HepG2 (cell line): ENCODE measurements at regions not wholly inside any gene's neighbourhood (a gene's known extent, or its start where the extent isn't known, plus 50 kb on each side); places are given as distances from the start of the nearest gene placed in this dataset.

Experiments
- ATAC-seq: fragments of 200-7000 bp; cut with Tn5 transposase; 3 replicates; pipeline ENCODE4 v1.9.1; 2020; ENCODE audit warnings: mild to moderate bottlenecking, moderate library complexity
- BruUV-seq: library from RNA; stranded (reverse); fragments of 400-500 nt; replicated peaks from 2 replicates; lab custom pipeline; 2021; lab: Mats Ljungman, UMichigan
- CTCF ChIA-PET: fragments of 300-600 bp; formaldehyde crosslinking; extraction: SDS; loops from one replicate; lab custom pipeline; 2021; ENCODE audit warnings: low total read pairs, inconsistent platforms, low intra/inter-chr PET ratio; lab: Yijun Ruan, JAX
- POLR2A ChIA-PET: fragments of 350-600 bp; sonication (Branson Sonifier 250); formaldehyde crosslinking; loops from one replicate; lab custom pipeline; 2020; ENCODE audit warnings: antibody characterized with exemption, inconsistent platforms; lab: Yijun Ruan, JAX
- DNase-seq: peaks from one replicate; pipeline ENCODE4 v3.0.0-alpha.2; 2015; ENCODE audit warnings: low spot score
- FAIRE-seq: peaks from 3 replicates; lab custom pipeline; 2011; peaks lifted over from hg19 to GRCh38; lab: Jason Lieb, UNC
- H2AFZ ChIP-seq: one replicate; pipeline ENCODE4 v1.6.1; 2011; ENCODE audit warnings: low read length, inconsistent platforms
- H3K27ac ChIP-seq: fragments of 300-600 bp; 3 replicates; pipeline ENCODE4 v1.8.0; 2011; ENCODE audit warnings: mixed run types, mild to moderate bottlenecking, mixed read lengths, low read length, inconsistent platforms; ENCODE audit not compliant: insufficient read depth; ENCODE audit errors: extremely low read length
- H3K27me3 ChIP-seq, 2 experiments: fragments of 200-600 bp in 1 of 2; 2 replicates in 1 of 2; 3 replicates in 1 of 2; pipeline versions ENCODE4 v1.6.0 to v1.8.0; 2011; ENCODE audit warnings: low read length in 2 of 2, mild to moderate bottlenecking in 2 of 2, moderate library complexity in 2 of 2, inconsistent platforms in 1 of 2; ENCODE audit not compliant: insufficient read depth in 2 of 2, control insufficient read depth in 1 of 2
- H3K36me3 ChIP-seq, 2 experiments: fragments of 200-600 bp in 1 of 2; replicated peaks in 1 of 2; 2 replicates in 1 of 2; 3 replicates in 1 of 2; pipeline versions ENCODE4 v1.5.1 to v1.8.0; 2011; ENCODE audit warnings: low read length in 2 of 2, inconsistent platforms in 1 of 2; ENCODE audit not compliant: insufficient read depth in 2 of 2, control insufficient read depth in 1 of 2
- H3K4me1 ChIP-seq: 2 replicates; pipeline ENCODE4 v1.5.1; 2012; ENCODE audit warnings: low read length, inconsistent platforms; ENCODE audit not compliant: insufficient read depth
- H3K4me2 ChIP-seq: 2 replicates; pipeline ENCODE4 v1.6.0; 2011; ENCODE audit warnings: low read depth, low read length, inconsistent platforms
- H3K4me3 ChIP-seq, 3 experiments: fragments of 200-600 bp in 1 of 3; sonication (generic), shearing (Covaris generic) in 1 of 3; replicated peaks in 1 of 3; 2 replicates each; pipeline ENCODE4 v1.5.1; 2011 to 2016; ENCODE audit warnings: low read length in 3 of 3, inconsistent platforms in 2 of 3, low read depth in 2 of 3, mild to moderate bottlenecking in 2 of 3, control low read depth in 1 of 3, mixed read lengths in 1 of 3; ENCODE audit not compliant: insufficient read depth in 1 of 3
- H3K79me2 ChIP-seq: one replicate; pipeline ENCODE4 v1.6.1; 2011; ENCODE audit warnings: low read length, inconsistent platforms; ENCODE audit not compliant: insufficient read depth
- H3K9ac ChIP-seq: 2 replicates; pipeline ENCODE4 v1.6.0; 2011; ENCODE audit warnings: mild to moderate bottlenecking, low read depth, low read length, inconsistent platforms; ENCODE audit not compliant: insufficient read depth
- H3K9me3 ChIP-seq: 2 replicates; pipeline ENCODE4 v1.5.1; 2012; ENCODE audit warnings: mild to moderate bottlenecking, low read length
- H4K20me1 ChIP-seq: 2 replicates; pipeline ENCODE4 v1.6.0; 2011; ENCODE audit warnings: inconsistent platforms, mild to moderate bottlenecking, low read length, moderate library complexity; ENCODE audit not compliant: insufficient read depth
- HNF4G ChIP-seq, 2 experiments: sonication (generic) in 1 of 2; formaldehyde crosslinking in 1 of 2; IDR thresholded peaks; 2 replicates each; pipeline versions ENCODE4 v1.4.0 to v1.6.1; 2011 to 2020; ENCODE audit warnings: borderline replicate concordance in 2 of 2, low read depth in 2 of 2, mild to moderate bottlenecking in 2 of 2, low read length in 1 of 2, missing genetic modification reagents in 1 of 2, moderate library complexity in 1 of 2
- KDM3A ChIP-seq: IDR thresholded peaks from 2 replicates; pipeline ENCODE4 v1.6.1; 2018; ENCODE audit warnings: low read depth, missing compliant biosample characterization
- KLF9 ChIP-seq: IDR thresholded peaks from 2 replicates; pipeline ENCODE4 v1.6.1; 2016; ENCODE audit warnings: low read depth
- KMT2B ChIP-seq: IDR thresholded peaks from 2 replicates; pipeline ENCODE4 v1.6.1; 2016; ENCODE audit warnings: missing genetic modification reagents, missing compliant biosample characterization
- SSRP1 ChIP-seq: IDR thresholded peaks from 2 replicates; pipeline ENCODE4 v1.6.1; 2016; ENCODE audit warnings: control low read depth
- ZNF556 ChIP-seq: sonication (generic); formaldehyde crosslinking; IDR thresholded peaks from 2 replicates; pipeline ENCODE4 v1.4.0; 2020; ENCODE audit warnings: mild to moderate bottlenecking, missing genetic modification reagents, borderline replicate concordance
- ZNF576 ChIP-seq: sonication (generic); formaldehyde crosslinking; IDR thresholded peaks from 2 replicates; pipeline ENCODE4 v1.4.0; 2020; ENCODE audit warnings: mild to moderate bottlenecking, missing genetic modification reagents
- ZNF703 ChIP-seq: sonication (generic); formaldehyde crosslinking; IDR thresholded peaks from 2 replicates; pipeline ENCODE4 v1.5.1; 2020; ENCODE audit warnings: missing genetic modification reagents, mild to moderate bottlenecking, moderate library complexity, borderline replicate concordance
- ZNF704 ChIP-seq: sonication (generic); formaldehyde crosslinking; IDR thresholded peaks from 2 replicates; pipeline ENCODE4 v1.8.1; 2023; ENCODE audit warnings: mild to moderate bottlenecking, inconsistent platforms, moderate library complexity, missing genetic modification reagents, borderline replicate concordance
- ZNF713 ChIP-seq: sonication (generic); formaldehyde crosslinking; IDR thresholded peaks from 2 replicates; pipeline ENCODE4 v1.4.0; 2020; ENCODE audit warnings: mild to moderate bottlenecking, missing genetic modification reagents
- WGBS: methylation state at CpG from one replicate; pipeline ENCODE4 v1.1.6; 2017; ENCODE audit warnings: low lambda C conversion rate; 5-methylcytosine and 5-hydroxymethylcytosine counted together
- in situ Hi-C: cut with HindIII; loops from 2 replicates; pipeline ENCODE4 v1.10.0; 2017; ENCODE audit warnings: low pct_unique_long_range_greater_than_20kb; ENCODE audit not compliant: extremely low pct_ligation_motif_present
- intact Hi-C: fragments of 100-400 bp; cut with micrococcal nuclease; formaldehyde crosslinking; loops from one replicate; pipeline ENCODE4 v1.10.0; 2022; ENCODE audit not compliant: unreplicated experiment

DNA sequence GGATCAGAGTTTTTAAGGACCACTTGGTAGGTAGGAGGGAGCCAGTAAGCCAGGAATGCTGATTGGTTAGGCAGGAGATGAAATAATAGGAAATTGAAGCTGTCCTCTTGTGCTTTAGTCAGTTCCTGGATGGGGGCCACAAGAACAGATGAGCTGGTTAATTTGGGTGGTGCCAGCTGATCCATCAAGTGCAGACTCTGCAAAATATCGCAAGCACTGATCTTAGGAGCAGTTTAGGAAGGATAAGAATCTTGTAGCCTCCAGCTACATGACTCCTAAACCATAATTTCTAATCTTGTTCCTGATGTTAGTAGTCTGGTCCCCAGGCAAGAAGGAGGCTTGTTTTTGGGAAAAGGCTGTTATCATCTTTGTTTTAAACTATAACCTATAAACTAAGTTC lies 117.9 kb upstream of the GPR12 start (continued):
- TF ChIP-seq SSRP1 (CRISPR knock-in tag), result no peak

- no peak for FAIRE-seq
- CTCF ChIA-PET, result interaction anchor here (1.3 kb wide), 1 partner anchor 166 kb away, joined by 10 read pairs; no protein-coding TSS in a partner anchor
These were observed 112.8 kb upstream of the GPR12 start for GRCh38 chr13:26873386-26873698.

More at GRCh38 chr13:26873386-26873698, 112.8 kb upstream of the GPR12 start:
- ATAC-seq (no peak), DNase-seq (no peak)
- H3K9ac ChIP-seq, result no peak overlapping the region
- intact Hi-C loops, result loop anchor here (1.0 kb wide), 1 partner anchor 166 kb away; no protein-coding TSS in a partner anchor
- H3K27me3 ChIP-seq, result no peaks in the 10 kb centered on the region
- H3K79me2 ChIP-seq, result no peaks in the 10 kb centered on the region
- H3K9me3 ChIP-seq, result peaks cover 9% of the 10 kb centered on the region; the same call in 1 of the 2 replicates
- H3K27ac ChIP-seq, result no peak overlapping the region
- no peaks in the 10 kb centered on the region for H3K36me3 ChIP-seq
- no TSS peak for BruUV-seq
- 0 out of 2 replicates have a peak, but pooled peaks cover 2% of the 10 kb centered on the region for H4K20me1 ChIP-seq
- TF ChIP-seq KLF9 (CRISPR knock-in tag), result no peak
- no peak for TF ChIP-seq ZNF703 (CRISPR knock-in tag)
- no peak for TF ChIP-seq HNF4G (IDR thresholded peaks at IDR 0.05; ENCODE audit: borderline replicate concordance, low read depth, low read length)
- TF ChIP-seq HNF4G (CRISPR knock-in tag; IDR thresholded peaks at IDR 0.05; ENCODE audit: borderline replicate concordance, low read depth), result no peak
- no peak for TF ChIP-seq ZNF576 (CRISPR knock-in tag)
- TF ChIP-seq KDM3A (CRISPR knock-in tag), result no peak
- no peak for TF ChIP-seq ZNF704 (CRISPR knock-in tag)
- no peak for TF ChIP-seq ZNF556 (CRISPR knock-in tag)
- TF ChIP-seq ZNF713 (CRISPR knock-in tag), result no peak
- no peak for TF ChIP-seq KMT2B (CRISPR knock-in tag)
- no peak overlapping the region for H3K4me3 ChIP-seq
- no peak overlapping the region for H3K4me2 ChIP-seq
- H3K4me1 ChIP-seq, result no peaks in the 10 kb centered on the region
- no peak overlapping the region for H2AFZ ChIP-seq
- POLR2A ChIA-PET, result no interaction called here
- in situ Hi-C loops, result loop anchor here (5.0 to 25.0 kb wide), 2 partner anchors 166 to 686 kb away; no protein-coding TSS in a partner anchor
- 47% methylated on average over 4 of the region's 7 CpGs for WGBS
